Activated B cell treated with CpG ODN at 0.5 μM for 24 hours (primary cell): ENCODE measurements at regions not wholly inside any gene's neighbourhood (a gene's known extent, or its start where the extent isn't known, plus 50 kb on each side); places are given as distances from the start of the nearest gene placed in this dataset.

Experiments used
- ATAC-seq: fragments of 200-7000 bp; cut with Tn5 transposase; one replicate; pipeline ENCODE4 v1.10.0; 2021; ENCODE audit warnings: low read depth, mild to moderate bottlenecking, moderate library complexity
- CTCF ChIA-PET: fragments of 350-600 bp; sonication (Branson Sonifier 250); formaldehyde crosslinking; loops from one replicate; lab custom pipeline; 2021; ENCODE audit warnings: antibody characterized with exemption; lab: Charles Lee
- POLR2A ChIA-PET: fragments of 350-600 bp; sonication (Branson Sonifier 250); formaldehyde crosslinking; loops from one replicate; lab custom pipeline; 2021; ENCODE audit warnings: antibody characterized with exemption; lab: Charles Lee
- DNase-seq: peaks from one replicate; pipeline ENCODE4 v3.0.0; 2022
- H3K27ac Mint-ChIP-seq: one replicate; pipeline ENCODE4 v1.8.0; 2020; ENCODE audit warnings: mixed read lengths
- H3K27me3 Mint-ChIP-seq: one replicate; pipeline ENCODE4 v1.8.0; 2021; ENCODE audit warnings: mixed read lengths
- H3K36me3 Mint-ChIP-seq: one replicate; pipeline ENCODE4 v1.8.0; 2021; ENCODE audit warnings: low read depth, mixed read lengths
- H3K4me1 Mint-ChIP-seq: one replicate; pipeline ENCODE4 v1.8.0; 2021; ENCODE audit warnings: mixed read lengths
- H3K4me3 Mint-ChIP-seq: one replicate; pipeline ENCODE4 v1.8.0; 2020; ENCODE audit warnings: mild to moderate bottlenecking, mixed read lengths
- H3K9me3 Mint-ChIP-seq: one replicate; pipeline ENCODE4 v1.8.0; 2020; ENCODE audit warnings: mixed read lengths
- intact Hi-C: fragments of 100-400 bp; cut with micrococcal nuclease; formaldehyde crosslinking; loops from one replicate; pipeline ENCODE4 v1.15.1; 2024
- TF ChIP-seq, protein P1 (sequence below): fragments of 200-600 bp; IDR thresholded peaks from one replicate; pipeline ENCODE4 v1.8.0; 2022; ENCODE audit warnings: antibody characterized with exemption, mild to moderate bottlenecking

DNA sequence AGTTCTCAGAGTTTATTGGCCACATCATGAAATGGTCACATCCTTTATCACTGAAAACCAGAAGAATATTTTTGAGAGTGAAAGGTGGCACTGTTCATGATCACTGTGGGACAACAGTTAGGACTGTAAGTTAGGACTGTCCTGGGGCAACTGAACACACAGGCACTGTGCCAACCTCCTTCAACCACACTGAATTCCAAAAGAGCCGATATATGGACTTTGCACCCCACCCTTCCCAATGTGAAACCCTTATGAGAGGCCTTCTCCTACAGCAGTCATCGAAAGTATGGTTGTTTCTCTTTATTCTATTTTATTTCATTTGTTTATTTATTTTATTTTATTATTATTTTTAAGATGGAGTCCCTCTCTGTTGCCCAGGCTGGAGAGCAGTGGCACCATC, 353.5 kb downstream of the TOX3 start:
- Mint-ChIP-seq H3K36me3 (no peaks in the 10 kb centered on the region), H3K4me1 (no peaks in the 10 kb centered on the region), H3K4me3 (no peak overlapping the region), H3K9me3 (no peaks in the 10 kb centered on the region), H3K27me3 (no peaks in the 10 kb centered on the region), H3K27ac (no peak overlapping the region)
- no peak for DNase-seq
- ChIA-PET POLR2A (no interaction called here), CTCF (interaction anchor here (1.5 to 2.5 kb wide), 2 partner anchors 9 to 1091 kb away, joined by 4 to 26 read pairs; no protein-coding TSS in a partner anchor)
- intact Hi-C loops: loop anchor here (5.0 kb wide), 1 partner anchor 1214 kb away; no protein-coding TSS in a partner anchor
- ATAC-seq: no peak
- TF ChIP-seq, protein P1, sequence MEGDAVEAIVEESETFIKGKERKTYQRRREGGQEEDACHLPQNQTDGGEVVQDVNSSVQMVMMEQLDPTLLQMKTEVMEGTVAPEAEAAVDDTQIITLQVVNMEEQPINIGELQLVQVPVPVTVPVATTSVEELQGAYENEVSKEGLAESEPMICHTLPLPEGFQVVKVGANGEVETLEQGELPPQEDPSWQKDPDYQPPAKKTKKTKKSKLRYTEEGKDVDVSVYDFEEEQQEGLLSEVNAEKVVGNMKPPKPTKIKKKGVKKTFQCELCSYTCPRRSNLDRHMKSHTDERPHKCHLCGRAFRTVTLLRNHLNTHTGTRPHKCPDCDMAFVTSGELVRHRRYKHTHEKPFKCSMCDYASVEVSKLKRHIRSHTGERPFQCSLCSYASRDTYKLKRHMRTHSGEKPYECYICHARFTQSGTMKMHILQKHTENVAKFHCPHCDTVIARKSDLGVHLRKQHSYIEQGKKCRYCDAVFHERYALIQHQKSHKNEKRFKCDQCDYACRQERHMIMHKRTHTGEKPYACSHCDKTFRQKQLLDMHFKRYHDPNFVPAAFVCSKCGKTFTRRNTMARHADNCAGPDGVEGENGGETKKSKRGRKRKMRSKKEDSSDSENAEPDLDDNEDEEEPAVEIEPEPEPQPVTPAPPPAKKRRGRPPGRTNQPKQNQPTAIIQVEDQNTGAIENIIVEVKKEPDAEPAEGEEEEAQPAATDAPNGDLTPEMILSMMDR: no peak

DNA sequence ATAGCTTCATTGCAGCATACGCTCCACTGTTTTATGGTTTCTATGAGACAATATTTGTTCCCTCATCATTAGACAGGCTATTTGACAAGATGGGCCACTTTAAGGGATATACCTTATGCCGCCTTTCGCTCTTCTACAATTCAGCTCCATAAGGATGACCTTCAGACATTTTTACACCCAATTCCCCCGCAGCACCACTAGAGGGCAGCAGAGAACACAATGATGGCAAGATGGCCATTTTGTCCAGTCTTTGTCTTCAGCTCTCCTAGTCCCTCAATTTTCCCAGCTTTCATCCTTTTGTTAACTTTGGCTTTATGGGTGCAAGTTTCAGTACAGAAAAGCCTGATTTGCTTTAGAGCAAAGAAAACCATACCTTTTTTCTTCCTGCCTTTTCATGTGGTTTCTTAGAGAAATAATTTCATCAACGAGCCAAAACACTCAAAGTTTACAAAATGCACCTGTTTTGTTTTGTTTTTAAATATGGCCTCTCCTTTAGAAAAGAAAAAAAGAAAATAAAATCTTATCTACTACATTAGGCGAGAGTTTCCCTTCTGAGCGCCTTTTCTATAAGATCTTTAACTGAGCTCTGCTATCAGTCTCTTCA, 355.3 kb downstream of the TOX3 start:
- ChIA-PET CTCF (interaction anchor here (0.6 to 2.9 kb wide), 13 partner anchors 9 to 1345 kb away, joined by 3 to 26 read pairs (median 4); no protein-coding TSS in a partner anchor), POLR2A (no interaction called here)
- H3K27ac Mint-ChIP-seq: no peak overlapping the region
- no peak for ATAC-seq
- TF ChIP-seq, protein P1: peak; percentile 66
- no peaks in the 10 kb centered on the region for H3K27me3 Mint-ChIP-seq
- no peaks in the 10 kb centered on the region for H3K36me3 Mint-ChIP-seq
- H3K4me1 Mint-ChIP-seq: no peaks in the 10 kb centered on the region
- peak; percentile 17 for DNase-seq
- intact Hi-C loops: loop anchor here (5.0 kb wide), 1 partner anchor 1216 kb away; no protein-coding TSS in a partner anchor
- no peaks in the 10 kb centered on the region for H3K9me3 Mint-ChIP-seq
- H3K4me3 Mint-ChIP-seq: no peak overlapping the region

DNA sequence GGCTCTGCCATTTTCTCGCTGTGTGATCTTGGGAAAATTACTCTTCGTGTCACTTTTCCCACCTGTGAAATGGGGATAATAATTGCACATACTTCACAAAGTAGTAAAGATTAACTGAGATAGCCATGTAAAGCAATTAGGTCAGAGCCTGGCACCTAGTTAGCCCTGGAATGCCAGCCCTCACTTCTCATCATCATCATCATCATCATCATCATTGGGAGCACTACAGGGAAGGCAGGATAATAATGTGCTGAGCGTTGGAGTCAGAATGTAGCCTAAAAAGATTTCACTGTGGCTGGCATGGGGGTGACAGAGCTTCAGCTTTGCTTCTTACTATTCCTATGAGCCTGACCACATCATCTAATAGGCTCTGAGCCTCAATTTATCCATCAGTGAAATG, 362.6 kb downstream of the TOX3 start:
- no peaks in the 10 kb centered on the region for H3K27me3 Mint-ChIP-seq
- CTCF ChIA-PET: interaction anchor here (1.4 kb wide), 1 partner anchor 10 kb away, joined by 4 read pairs; no protein-coding TSS in a partner anchor
- no peak overlapping the region for H3K4me3 Mint-ChIP-seq
- POLR2A ChIA-PET: no interaction called here
- H3K36me3 Mint-ChIP-seq: no peaks in the 10 kb centered on the region
- no peak overlapping the region for H3K27ac Mint-ChIP-seq
- H3K9me3 Mint-ChIP-seq: no peaks in the 10 kb centered on the region
- TF ChIP-seq, protein P1: no peak
- ATAC-seq (no peak), DNase-seq (no peak)
- no peaks in the 10 kb centered on the region for H3K4me1 Mint-ChIP-seq
- intact Hi-C loops: no loop called here

DNA sequence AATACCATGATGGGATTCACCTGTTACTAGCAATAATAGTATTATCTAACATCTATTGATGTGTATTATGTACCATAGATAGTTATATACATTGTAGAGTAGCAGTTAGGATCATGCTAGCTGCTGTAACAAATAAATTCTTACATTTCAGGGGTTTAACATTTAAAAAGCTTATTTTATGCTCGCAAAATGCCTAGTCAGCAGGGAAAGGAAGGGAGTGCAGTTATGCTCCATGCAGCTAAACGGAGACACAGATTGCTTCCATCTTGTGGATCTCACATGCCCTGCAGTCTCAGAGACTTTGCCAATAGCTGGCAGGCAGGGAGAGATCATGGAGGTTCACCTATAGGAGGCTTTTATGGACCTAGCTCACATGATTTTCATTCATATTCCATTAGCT, 364.1 kb downstream of the TOX3 start:
- ATAC-seq (no peak), DNase-seq (no peak)
- TF ChIP-seq, protein P1: no peak
- no peak overlapping the region for H3K4me3 Mint-ChIP-seq
- ChIA-PET POLR2A (no interaction called here), CTCF (interaction anchor here (2.9 kb wide), 1 partner anchor 9 kb away, joined by 19 read pairs; no protein-coding TSS in a partner anchor)
- no peak overlapping the region for H3K27ac Mint-ChIP-seq
- H3K36me3 Mint-ChIP-seq: no peaks in the 10 kb centered on the region
- no peaks in the 10 kb centered on the region for H3K9me3 Mint-ChIP-seq
- intact Hi-C loops: no loop called here
- H3K4me1 Mint-ChIP-seq: no peaks in the 10 kb centered on the region
- H3K27me3 Mint-ChIP-seq: no peaks in the 10 kb centered on the region

DNA sequence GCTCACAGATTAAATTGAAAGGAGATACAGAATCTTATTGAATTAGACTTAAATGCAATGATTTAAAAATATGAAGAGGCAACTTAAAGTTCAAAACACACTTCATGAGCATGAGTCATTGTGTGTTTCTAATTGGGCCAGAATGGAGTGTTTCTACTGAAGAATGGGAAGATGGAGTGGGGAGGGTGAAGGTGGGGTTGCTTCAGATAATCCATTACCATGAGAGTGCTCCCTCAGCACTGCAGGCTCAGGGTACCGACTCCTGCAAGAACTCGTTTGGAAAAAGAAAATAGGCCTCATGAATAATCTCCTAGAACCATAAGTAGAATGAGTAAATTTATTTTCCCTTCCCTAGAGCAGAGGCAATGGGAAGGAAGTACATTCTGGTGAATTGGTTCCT, 372.8 kb downstream of the TOX3 start:
- Mint-ChIP-seq H3K4me3 (no peak overlapping the region), H3K27me3 (no peaks in the 10 kb centered on the region), H3K4me1 (no peaks in the 10 kb centered on the region), H3K36me3 (no peaks in the 10 kb centered on the region), H3K27ac (no peak overlapping the region), H3K9me3 (no peaks in the 10 kb centered on the region)
- TF ChIP-seq, protein P1: no peak
- ATAC-seq: no peak
- POLR2A ChIA-PET: no interaction called here
- CTCF ChIA-PET: no interaction called here
- intact Hi-C loops: no loop called here
- DNase-seq: no peak
